ENCODE measurements at regions not wholly inside any gene's neighbourhood (a gene's known extent, or its start where the extent isn't known, plus 50 kb on each side); places are given as distances from the start of the nearest gene placed in this dataset.
"Not testable (repeated sequence)": the region's sequence is repeated elsewhere in the genome, so short reads cannot be mapped to it uniquely, and the experiment has no call there.

DNA sequence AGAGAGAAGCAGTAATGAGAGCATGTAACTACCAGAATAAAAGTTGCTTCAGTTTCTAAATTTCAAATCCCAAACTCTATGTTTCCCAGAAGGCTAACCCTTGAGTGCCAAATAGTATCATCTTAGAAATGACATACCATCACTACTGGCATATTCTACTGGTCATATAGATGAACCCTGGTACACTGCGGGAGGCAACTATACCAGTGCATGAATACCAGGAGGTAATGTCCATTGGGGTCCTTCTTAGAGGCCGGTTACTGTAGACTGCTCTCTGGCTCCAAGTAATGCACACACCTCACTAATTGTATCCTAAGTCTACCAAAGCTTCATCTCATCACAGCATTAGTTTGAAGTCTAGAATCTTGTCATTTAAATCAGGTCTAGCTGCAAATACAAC, 108.6 kb upstream of the MSMB start:
- H3K9me3 Mint-ChIP-seq; H3K27ac Mint-ChIP-seq; H3K27ac ChIP-seq (ENCODE audit: low read length); POLR2A ChIA-PET; H3K36me3 ChIP-seq (ENCODE audit: control insufficient read depth in 2 of 2, extremely low read depth in 1 of 2, insufficient read depth in 1 of 2, low read length in 1 of 2); H3K27me3 ChIP-seq (replicated peaks in 1 of 2; ENCODE audit: control insufficient read depth in 2 of 2, extremely low read depth in 1 of 2, insufficient read depth in 2 of 2, low read length in 1 of 2); H3K4me3 ChIP-seq (ENCODE audit: control insufficient read depth in 1 of 2, extremely low read depth in 1 of 2, low read length in 1 of 2); H3K9me3 ChIP-seq; H3K4me1 Mint-ChIP-seq; H3K4me1 ChIP-seq (ENCODE audit: control insufficient read depth in 1 of 2, extremely low read depth in 1 of 2, insufficient read depth in 2 of 2, low read length in 2 of 2); CTCF ChIA-PET; H3K36me3 Mint-ChIP-seq; H3K4me3 Mint-ChIP-seq; H3K27me3 Mint-ChIP-seq; ATAC-seq (replicated peaks in 1 of 4); DNase-seq: not testable (repeated sequence)
- WGBS (ENCODE audit: insufficient coverage): 100% methylated on average over 1 of the region's 2 CpGs

DNA sequence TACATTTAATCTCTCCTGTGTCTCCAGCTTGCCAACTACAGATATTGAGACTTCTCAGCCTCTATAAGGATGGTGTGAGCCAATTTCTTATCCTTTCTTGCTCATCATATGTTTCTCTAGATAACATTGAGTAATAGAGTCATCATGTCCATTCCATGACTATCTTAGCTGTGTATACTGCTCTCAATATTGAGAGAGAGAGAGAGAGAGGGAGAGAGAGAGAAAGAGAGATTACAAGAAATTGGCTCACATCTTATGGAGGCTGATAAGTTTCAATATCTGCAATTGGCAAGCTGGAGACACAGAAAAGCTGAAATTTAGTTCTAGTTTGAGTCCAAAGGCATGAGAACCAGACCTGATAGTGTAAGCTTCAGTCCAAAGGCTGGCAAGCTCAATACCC, 110.8 kb upstream of the MSMB start:
- H3K27me3 ChIP-seq (replicated peaks in 1 of 2; ENCODE audit: control insufficient read depth in 2 of 2, extremely low read depth in 1 of 2, insufficient read depth in 2 of 2, low read length in 1 of 2); CTCF ChIA-PET; H3K9me3 ChIP-seq; ATAC-seq (replicated peaks in 1 of 4); H3K27ac Mint-ChIP-seq; H3K27ac ChIP-seq (ENCODE audit: low read length); H3K4me3 Mint-ChIP-seq; H3K4me1 ChIP-seq (ENCODE audit: control insufficient read depth in 1 of 2, extremely low read depth in 1 of 2, insufficient read depth in 2 of 2, low read length in 2 of 2); H3K36me3 Mint-ChIP-seq; POLR2A ChIA-PET; H3K36me3 ChIP-seq (ENCODE audit: control insufficient read depth in 2 of 2, extremely low read depth in 1 of 2, insufficient read depth in 1 of 2, low read length in 1 of 2); DNase-seq; H3K9me3 Mint-ChIP-seq; H3K4me3 ChIP-seq (ENCODE audit: control insufficient read depth in 1 of 2, extremely low read depth in 1 of 2, low read length in 1 of 2); H3K4me1 Mint-ChIP-seq; H3K27me3 Mint-ChIP-seq: not testable (repeated sequence)

DNA sequence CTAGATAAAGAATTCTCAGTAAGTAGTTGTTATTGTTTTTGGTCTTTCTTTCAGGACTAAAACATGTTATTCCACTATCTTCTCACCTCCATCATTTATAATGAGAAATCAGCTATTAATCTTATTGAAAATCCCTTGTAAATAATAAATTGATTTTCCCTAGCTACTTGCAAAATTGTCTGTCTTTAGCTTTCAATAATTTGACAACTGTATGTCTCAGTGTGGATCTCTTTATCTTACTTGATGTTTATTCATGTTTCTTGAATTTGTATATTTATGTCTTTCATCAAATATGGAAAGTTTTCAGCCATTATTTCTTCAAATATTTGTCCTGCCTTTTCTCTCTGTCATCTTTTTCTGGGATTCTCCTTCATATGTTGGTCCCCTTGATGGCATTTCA, 117.1 kb upstream of the ANTXRL start:
- ChIA-PET POLR2A (no interaction called here), CTCF (no interaction called here)
- H3K4me1 ChIP-seq (ENCODE audit: control insufficient read depth in 1 of 2, extremely low read depth in 1 of 2, insufficient read depth in 2 of 2, low read length in 2 of 2): no peaks in the 10 kb centered on the region
- Mint-ChIP-seq H3K36me3 (peaks cover 14% of the 10 kb centered on the region), H3K9me3 (peaks cover 0 to 20% (median 10%) of the 10 kb centered on the region in 3 donors), H3K27me3 (no peaks in the 10 kb centered on the region), H3K27ac (no peak overlapping the region), H3K4me3 (no peak overlapping the region), H3K4me1 (no peaks in the 10 kb centered on the region)
- ATAC-seq (replicated peaks in 1 of 4) (no peak), DNase-seq (no peak)
- no peaks in the 10 kb centered on the region for H3K36me3 ChIP-seq (ENCODE audit: control insufficient read depth in 2 of 2, extremely low read depth in 1 of 2, insufficient read depth in 1 of 2, low read length in 1 of 2)
- no peak overlapping the region for H3K27ac ChIP-seq (ENCODE audit: low read length)
- H3K4me3 ChIP-seq (ENCODE audit: control insufficient read depth in 1 of 2, extremely low read depth in 1 of 2, low read length in 1 of 2): no peak overlapping the region
- H3K27me3 ChIP-seq (replicated peaks in 1 of 2; ENCODE audit: control insufficient read depth in 2 of 2, extremely low read depth in 1 of 2, insufficient read depth in 2 of 2, low read length in 1 of 2): no peaks in the 10 kb centered on the region
- H3K9me3 ChIP-seq: no peaks in the 10 kb centered on the region

DNA sequence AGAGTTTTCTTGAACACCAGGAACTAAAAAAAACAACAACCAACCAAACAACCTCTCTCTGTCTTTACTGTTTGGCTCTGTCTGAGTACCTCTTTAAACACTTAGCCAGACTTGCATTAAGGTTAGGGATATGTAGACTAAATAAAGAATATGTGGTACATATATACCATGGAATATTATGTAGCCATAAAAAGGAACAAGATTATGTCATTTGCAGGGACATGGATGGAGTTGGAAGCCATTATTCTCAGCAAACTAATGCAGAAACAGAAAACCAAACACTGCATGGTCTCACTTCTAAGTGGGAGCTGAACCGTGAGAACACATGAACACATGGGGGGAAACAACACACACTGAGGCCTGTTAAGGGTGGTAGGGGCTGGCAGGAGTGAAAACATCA, 116.0 kb upstream of the ANTXRL start:
- no peaks in the 10 kb centered on the region for H3K4me1 Mint-ChIP-seq
- H3K27ac Mint-ChIP-seq: no peak overlapping the region
- ATAC-seq (replicated peaks in 1 of 4) (no peak), DNase-seq (no peak)
- CTCF ChIA-PET: no interaction called here
- no peaks in the 10 kb centered on the region for H3K27me3 Mint-ChIP-seq
- no peaks in the 10 kb centered on the region for H3K9me3 ChIP-seq
- no peak overlapping the region for H3K4me3 ChIP-seq (ENCODE audit: control insufficient read depth in 1 of 2, extremely low read depth in 1 of 2, low read length in 1 of 2)
- no peak overlapping the region for H3K27ac ChIP-seq (ENCODE audit: low read length)
- no CpG with 5 or more reads among the region's 1 CpG for WGBS (ENCODE audit: insufficient coverage)
- H3K9me3 Mint-ChIP-seq: peaks cover 0 to 20% (median 10%) of the 10 kb centered on the region in 3 donors
- peaks cover 14% of the 10 kb centered on the region for H3K36me3 Mint-ChIP-seq
- H3K27me3 ChIP-seq (replicated peaks in 1 of 2; ENCODE audit: control insufficient read depth in 2 of 2, extremely low read depth in 1 of 2, insufficient read depth in 2 of 2, low read length in 1 of 2): no peaks in the 10 kb centered on the region
- no peaks in the 10 kb centered on the region for H3K4me1 ChIP-seq (ENCODE audit: control insufficient read depth in 1 of 2, extremely low read depth in 1 of 2, insufficient read depth in 2 of 2, low read length in 2 of 2)
- POLR2A ChIA-PET: no interaction called here
- no peaks in the 10 kb centered on the region for H3K36me3 ChIP-seq (ENCODE audit: control insufficient read depth in 2 of 2, extremely low read depth in 1 of 2, insufficient read depth in 1 of 2, low read length in 1 of 2)
- no peak overlapping the region for H3K4me3 Mint-ChIP-seq

DNA sequence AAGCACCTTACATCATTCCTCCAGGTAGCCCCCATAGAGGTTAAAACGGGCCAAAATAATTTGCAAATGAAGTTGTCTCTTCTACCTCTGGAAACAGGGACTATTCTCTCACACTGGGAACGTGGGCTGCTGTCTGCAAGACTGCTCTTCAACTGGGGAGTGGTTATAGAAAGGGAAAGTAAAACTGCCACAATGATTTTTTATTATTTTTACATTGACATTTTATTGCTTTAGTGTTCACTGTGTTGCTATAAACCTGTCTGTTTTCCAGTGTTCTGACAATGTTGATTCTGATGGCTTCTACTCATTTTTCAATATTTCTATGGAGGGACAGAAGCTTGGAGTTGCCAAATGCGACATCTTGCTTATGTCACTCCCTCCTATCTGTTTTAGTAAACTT, 115.1 kb upstream of the ANTXRL start:
- CTCF ChIA-PET: no interaction called here
- no peak for ATAC-seq (replicated peaks in 1 of 4)
- H3K27ac Mint-ChIP-seq: no peak overlapping the region

DNA sequence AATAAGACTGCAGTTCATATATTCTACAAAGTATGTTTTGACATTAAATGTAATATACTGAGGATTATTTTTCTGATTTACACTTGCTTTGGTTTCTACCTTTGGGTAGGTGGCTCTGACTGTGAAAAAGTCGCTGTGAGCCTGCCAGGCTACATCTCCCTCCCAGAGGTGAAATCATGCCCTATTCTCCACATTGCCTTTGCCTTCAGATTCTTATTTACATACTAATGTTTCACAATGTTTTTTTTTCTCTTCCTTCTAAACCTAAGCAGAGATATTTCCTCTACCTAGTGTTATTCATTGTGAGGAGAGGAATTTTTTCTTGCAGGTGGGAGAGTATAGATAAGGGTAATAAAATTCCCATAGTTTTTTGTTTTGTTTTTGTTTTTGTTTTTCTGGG, 111.5 kb upstream of the ANTXRL start:
- H3K4me1 Mint-ChIP-seq: no peaks in the 10 kb centered on the region
- H3K9me3 Mint-ChIP-seq: peaks cover 0 to 15% (median 10%) of the 10 kb centered on the region in 3 donors
- no peak overlapping the region for H3K4me3 Mint-ChIP-seq
- no peak overlapping the region for H3K4me3 ChIP-seq (ENCODE audit: control insufficient read depth in 1 of 2, extremely low read depth in 1 of 2, low read length in 1 of 2)
- H3K4me1 ChIP-seq (ENCODE audit: control insufficient read depth in 1 of 2, extremely low read depth in 1 of 2, insufficient read depth in 2 of 2, low read length in 2 of 2): no peaks in the 10 kb centered on the region
- H3K27me3 ChIP-seq (replicated peaks in 1 of 2; ENCODE audit: control insufficient read depth in 2 of 2, extremely low read depth in 1 of 2, insufficient read depth in 2 of 2, low read length in 1 of 2): no peaks in the 10 kb centered on the region
- H3K27me3 Mint-ChIP-seq: no peaks in the 10 kb centered on the region
- H3K27ac ChIP-seq (ENCODE audit: low read length): no peak overlapping the region
- H3K9me3 ChIP-seq: no peaks in the 10 kb centered on the region
- ChIA-PET POLR2A (no interaction called here), CTCF (no interaction called here)
- no CpG with 5 or more reads among the region's 1 CpG for WGBS (ENCODE audit: insufficient coverage)
- H3K36me3 ChIP-seq (ENCODE audit: control insufficient read depth in 2 of 2, extremely low read depth in 1 of 2, insufficient read depth in 1 of 2, low read length in 1 of 2): no peaks in the 10 kb centered on the region
- no peak overlapping the region for H3K27ac Mint-ChIP-seq
- ATAC-seq (replicated peaks in 1 of 4): no peak
- H3K36me3 Mint-ChIP-seq: peaks cover 23% of the 10 kb centered on the region
- DNase-seq: no peak

More for the DNA sequence above, 115.1 kb upstream of the ANTXRL start:
- Histone ChIP-seq H3K36me3 (ENCODE audit: control insufficient read depth in 2 of 2, extremely low read depth in 1 of 2, insufficient read depth in 1 of 2, low read length in 1 of 2) (no peaks in the 10 kb centered on the region), H3K27me3 (replicated peaks in 1 of 2; ENCODE audit: control insufficient read depth in 2 of 2, extremely low read depth in 1 of 2, insufficient read depth in 2 of 2, low read length in 1 of 2) (no peaks in the 10 kb centered on the region), H3K27ac (ENCODE audit: low read length) (no peak overlapping the region), H3K4me3 (ENCODE audit: control insufficient read depth in 1 of 2, extremely low read depth in 1 of 2, low read length in 1 of 2) (no peak overlapping the region), H3K4me1 (ENCODE audit: control insufficient read depth in 1 of 2, extremely low read depth in 1 of 2, insufficient read depth in 2 of 2, low read length in 2 of 2) (no peaks in the 10 kb centered on the region), H3K9me3 (no peaks in the 10 kb centered on the region)
- no peak for DNase-seq
- Mint-ChIP-seq H3K27me3 (no peaks in the 10 kb centered on the region), H3K4me1 (no peaks in the 10 kb centered on the region), H3K4me3 (no peak overlapping the region), H3K36me3 (peaks cover 16% of the 10 kb centered on the region), H3K9me3 (peaks cover 0 to 20% (median 10%) of the 10 kb centered on the region in 3 donors)
- POLR2A ChIA-PET: no interaction called here
- WGBS (ENCODE audit: insufficient coverage): no CpG with 5 or more reads among the region's 3 CpGs

DNA sequence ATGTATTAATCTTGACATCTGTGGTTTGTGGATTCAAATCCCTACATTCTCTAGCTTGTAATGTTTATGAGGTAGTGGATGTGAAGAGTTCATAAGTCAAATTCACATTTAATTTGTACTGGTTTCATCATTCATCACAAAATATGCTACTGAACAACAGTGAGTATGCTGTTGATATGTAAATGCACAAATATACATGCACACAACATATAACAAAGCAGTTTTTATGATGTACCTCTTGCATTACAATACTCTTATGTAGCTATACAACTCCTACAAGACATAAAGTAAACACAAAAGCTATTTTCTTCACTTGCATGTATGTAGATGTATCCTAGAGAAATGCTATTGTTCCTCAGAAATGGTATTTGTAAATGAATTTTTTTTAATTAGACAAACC, 111.0 kb upstream of the ANTXRL start:
- no peaks in the 10 kb centered on the region for H3K4me1 Mint-ChIP-seq
- H3K27me3 Mint-ChIP-seq: no peaks in the 10 kb centered on the region
- H3K4me1 ChIP-seq (ENCODE audit: control insufficient read depth in 1 of 2, extremely low read depth in 1 of 2, insufficient read depth in 2 of 2, low read length in 2 of 2): no peaks in the 10 kb centered on the region
- POLR2A ChIA-PET: no interaction called here
- ATAC-seq (replicated peaks in 1 of 4) (no peak), DNase-seq (no peak)
- peaks cover 20% of the 10 kb centered on the region for H3K36me3 Mint-ChIP-seq
- H3K27ac Mint-ChIP-seq: no peak overlapping the region
- H3K9me3 ChIP-seq: no peaks in the 10 kb centered on the region
- H3K27me3 ChIP-seq (replicated peaks in 1 of 2; ENCODE audit: control insufficient read depth in 2 of 2, extremely low read depth in 1 of 2, insufficient read depth in 2 of 2, low read length in 1 of 2): no peaks in the 10 kb centered on the region
- CTCF ChIA-PET: no interaction called here
- no peak overlapping the region for H3K4me3 ChIP-seq (ENCODE audit: control insufficient read depth in 1 of 2, extremely low read depth in 1 of 2, low read length in 1 of 2)
- peaks cover 0 to 11% (median 5%) of the 10 kb centered on the region in 3 donors for H3K9me3 Mint-ChIP-seq
- no peaks in the 10 kb centered on the region for H3K36me3 ChIP-seq (ENCODE audit: control insufficient read depth in 2 of 2, extremely low read depth in 1 of 2, insufficient read depth in 1 of 2, low read length in 1 of 2)
- H3K27ac ChIP-seq (ENCODE audit: low read length): no peak overlapping the region
- no peak overlapping the region for H3K4me3 Mint-ChIP-seq
